ENCODE measurements at regions not wholly inside any gene's neighbourhood (a gene's known extent, or its start where the extent isn't known, plus 50 kb on each side); places are given as distances from the start of the nearest gene placed in this dataset.
"Not testable (repeated sequence)": the region's sequence is repeated elsewhere in the genome, so short reads cannot be mapped to it uniquely, and the experiment has no call there.

DNA sequence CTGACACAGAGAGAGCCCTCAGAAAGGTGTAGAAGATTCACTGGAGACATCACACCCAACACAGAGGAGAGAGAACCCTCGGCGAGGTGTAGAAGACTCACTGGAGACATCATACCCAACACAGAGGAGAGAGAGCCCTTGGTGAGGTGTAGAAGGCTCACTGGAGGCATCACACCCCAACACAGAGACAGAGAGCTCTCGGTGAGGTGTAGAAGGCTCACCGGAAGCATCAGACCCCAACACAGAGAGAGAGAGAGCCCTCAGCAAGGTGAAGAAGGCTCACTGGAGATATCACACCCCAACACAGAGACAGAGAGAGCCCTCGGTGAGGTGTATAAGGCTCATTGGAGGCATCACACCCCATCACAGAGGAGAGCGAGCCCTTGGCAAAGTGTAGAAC lies 826.5 kb downstream of the UQCRFS1 start:
- Histone ChIP-seq H3K27ac (ENCODE audit: low read depth) (no peak overlapping the region), H3K4me1 (ENCODE audit: insufficient read depth) (no peaks in the 10 kb centered on the region), H3K36me3 (ENCODE audit: insufficient read depth) (no peaks in the 10 kb centered on the region), H3K4me3 (ENCODE audit: low read depth, low read length) (no peak overlapping the region)
- no peak for DNase-seq (ENCODE audit: extremely low spot score)
- 82% methylated on average over 6 of the region's 6 CpGs for WGBS

GRCh38 chr19:28386066-28386465 lies 826.9 kb downstream of the UQCRFS1 start:
- DNase-seq (ENCODE audit: extremely low spot score), result no peak
- WGBS, result 14% methylated on average over 3 of the region's 3 CpGs
- H3K36me3 ChIP-seq (ENCODE audit: insufficient read depth), result no peaks in the 10 kb centered on the region
- no peaks in the 10 kb centered on the region for H3K4me1 ChIP-seq (ENCODE audit: insufficient read depth)
- no peak overlapping the region for H3K4me3 ChIP-seq (ENCODE audit: low read depth, low read length)
- no peak overlapping the region for H3K27ac ChIP-seq (ENCODE audit: low read depth)

DNA sequence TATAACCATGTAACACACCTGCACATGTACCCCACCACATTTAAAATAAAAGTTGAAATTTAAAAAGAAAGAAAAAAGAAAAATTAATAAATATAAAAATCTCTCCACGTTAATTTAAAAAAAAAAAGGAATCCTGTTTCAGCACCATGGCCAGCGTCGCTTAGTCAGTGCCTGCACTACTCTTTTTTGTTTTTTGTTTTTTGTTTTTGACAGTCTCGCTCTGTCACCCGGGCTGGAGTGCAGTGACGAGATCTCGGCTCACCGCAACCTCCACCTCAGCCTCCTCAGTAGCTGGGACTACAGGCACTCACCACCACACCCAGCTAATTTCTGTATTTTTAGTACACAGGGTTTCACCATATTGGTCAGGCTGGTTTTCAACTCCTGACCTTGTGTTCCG lies 835.9 kb downstream of the UQCRFS1 start:
- no peak for DNase-seq (ENCODE audit: extremely low spot score)
- no peak overlapping the region for H3K4me3 ChIP-seq (ENCODE audit: low read depth, low read length)
- no peaks in the 10 kb centered on the region for H3K36me3 ChIP-seq (ENCODE audit: insufficient read depth)
- H3K27ac ChIP-seq (ENCODE audit: low read depth), result no peak overlapping the region
- 33% methylated on average over 9 of the region's 9 CpGs for WGBS
- no peaks in the 10 kb centered on the region for H3K4me1 ChIP-seq (ENCODE audit: insufficient read depth)

DNA sequence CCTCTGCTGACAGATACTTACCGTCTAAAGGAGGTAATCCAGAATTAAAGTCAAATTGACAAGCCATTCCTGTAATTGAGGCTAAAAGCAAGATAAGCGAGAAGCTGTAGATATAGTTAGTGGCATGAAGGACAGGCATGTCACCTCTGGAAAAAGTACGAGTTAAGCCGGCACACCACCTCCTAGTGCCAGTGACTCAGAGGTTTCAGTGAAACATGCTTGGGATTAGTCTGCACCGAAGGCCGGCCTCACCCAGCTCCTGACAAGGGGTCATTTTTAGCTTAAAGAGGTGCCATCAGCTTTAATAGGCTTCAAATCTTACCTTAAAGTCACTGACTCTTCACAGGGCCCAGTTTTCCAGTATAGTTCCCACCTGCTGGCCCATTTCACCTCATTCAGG lies 838.0 kb downstream of the UQCRFS1 start:
- no peak for DNase-seq (ENCODE audit: extremely low spot score)
- no peak overlapping the region for H3K27ac ChIP-seq (ENCODE audit: low read depth)
- WGBS, result 45% methylated on average over 6 of the region's 6 CpGs
- no peaks in the 10 kb centered on the region for H3K36me3 ChIP-seq (ENCODE audit: insufficient read depth)
- no peak overlapping the region for H3K4me3 ChIP-seq (ENCODE audit: low read depth, low read length)
- H3K4me1 ChIP-seq (ENCODE audit: insufficient read depth), result no peaks in the 10 kb centered on the region

DNA sequence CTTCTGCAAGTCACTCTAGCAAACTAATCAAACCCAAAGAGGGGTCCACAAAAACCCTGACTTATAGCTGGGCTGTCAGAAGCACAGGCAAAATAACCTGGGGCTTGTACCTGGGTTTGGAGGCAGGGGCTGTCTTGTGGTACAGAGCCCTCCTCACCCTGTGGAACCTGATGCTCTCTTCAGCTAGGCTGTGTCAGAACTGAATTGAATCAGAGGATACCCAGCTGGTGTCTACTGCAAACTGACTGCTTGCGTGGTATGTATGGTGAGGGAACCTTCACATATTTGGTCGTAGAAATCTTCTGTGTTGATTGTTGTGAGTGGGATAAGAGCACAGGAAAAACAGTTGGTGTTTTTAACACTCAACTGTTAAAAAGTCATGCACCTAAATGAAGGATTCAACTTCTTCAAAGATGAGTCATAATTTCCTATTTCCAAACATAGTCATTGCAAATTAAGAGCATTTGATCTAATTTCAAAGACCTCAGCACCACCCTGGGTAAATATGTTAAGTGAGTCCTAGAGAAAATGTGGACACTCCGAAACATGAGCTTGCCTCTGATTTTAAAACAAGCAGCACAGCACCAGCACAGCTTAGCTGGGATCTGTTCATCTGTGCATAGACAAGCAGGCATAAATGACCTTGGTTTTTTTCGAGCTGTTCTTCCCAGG lies 840.2 kb downstream of the UQCRFS1 start:
- DNase-seq (ENCODE audit: extremely low spot score), result no peak
- 59% methylated on average over 4 of the region's 4 CpGs for WGBS

DNA sequence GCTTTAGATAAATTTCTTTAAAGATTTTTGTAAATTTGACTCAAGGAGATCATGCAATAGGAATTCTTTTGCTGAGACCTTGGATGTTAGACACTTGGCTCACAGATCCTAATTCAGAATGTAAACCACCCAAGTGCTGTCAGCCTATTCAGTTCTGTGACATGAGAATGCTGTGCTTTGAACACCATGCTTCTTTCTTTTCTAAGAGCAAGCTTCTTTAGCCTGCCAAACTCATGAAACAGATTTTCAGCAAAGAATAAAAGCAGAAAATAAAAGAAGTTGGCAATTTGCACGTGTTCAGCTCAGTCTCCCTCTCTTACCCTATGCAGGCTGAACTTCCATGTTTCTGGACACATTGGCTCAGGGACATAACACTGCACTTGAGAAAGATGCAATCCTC lies 845.8 kb downstream of the UQCRFS1 start:
- no peak for DNase-seq (ENCODE audit: extremely low spot score)
- H3K36me3 ChIP-seq (ENCODE audit: insufficient read depth), result no peaks in the 10 kb centered on the region
- no peak overlapping the region for H3K4me3 ChIP-seq (ENCODE audit: low read depth, low read length)
- H3K27ac ChIP-seq (ENCODE audit: low read depth), result no peak overlapping the region
- no peaks in the 10 kb centered on the region for H3K4me1 ChIP-seq (ENCODE audit: insufficient read depth)
- WGBS, result 61% methylated on average over 1 of the region's 1 CpG

More for the DNA sequence above, 840.2 kb downstream of the UQCRFS1 start:
- H3K36me3 ChIP-seq (ENCODE audit: insufficient read depth), result no peaks in the 10 kb centered on the region
- no peak overlapping the region for H3K4me3 ChIP-seq (ENCODE audit: low read depth, low read length)
- H3K27ac ChIP-seq (ENCODE audit: low read depth), result no peak overlapping the region
- H3K4me1 ChIP-seq (ENCODE audit: insufficient read depth), result no peaks in the 10 kb centered on the region

DNA sequence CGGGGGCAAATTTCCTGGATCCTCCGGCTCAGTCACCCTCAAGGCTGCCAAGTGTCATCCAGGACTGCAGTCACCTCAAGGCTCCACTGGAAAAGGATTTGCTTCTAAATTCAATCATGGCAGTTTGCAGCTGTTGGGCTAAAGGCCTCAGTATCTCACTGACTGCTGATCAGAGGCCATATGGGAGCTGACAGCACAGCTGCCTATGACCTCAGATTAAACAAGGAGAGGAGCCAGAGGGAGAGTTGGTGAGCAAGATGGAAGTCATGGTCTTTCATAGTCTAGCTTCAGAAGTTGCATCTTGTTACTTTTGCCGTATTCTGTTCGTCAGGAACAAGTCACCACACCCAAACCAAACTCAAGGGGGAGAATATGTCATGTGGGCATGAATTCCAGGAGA lies 849.7 kb downstream of the UQCRFS1 start:
- WGBS, result 74% methylated on average over 4 of the region's 4 CpGs
- Histone ChIP-seq H3K4me3 (ENCODE audit: low read depth, low read length) (no peak overlapping the region), H3K36me3 (ENCODE audit: insufficient read depth) (no peaks in the 10 kb centered on the region), H3K4me1 (ENCODE audit: insufficient read depth) (no peaks in the 10 kb centered on the region), H3K27ac (ENCODE audit: low read depth) (no peak overlapping the region)
- DNase-seq (ENCODE audit: extremely low spot score), result no peak

- Histone ChIP-seq H3K4me1 (ENCODE audit: insufficient read depth) (no peaks in the 10 kb centered on the region), H3K27ac (ENCODE audit: low read depth) (no peak overlapping the region), H3K4me3 (ENCODE audit: low read depth, low read length) (no peak overlapping the region), H3K36me3 (ENCODE audit: insufficient read depth) (no peaks in the 10 kb centered on the region)
- DNase-seq (ENCODE audit: extremely low spot score), result no peak
- whole genome bisulfite sequencing, result 37% methylated on average over 2 of the region's 2 CpGs
Measured at GRCh38 chr19:28359431-28360414, 853.2 kb downstream of the UQCRFS1 start.

GRCh38 chr19:28358633-28359032 lies 854.3 kb downstream of the UQCRFS1 start:
- Histone ChIP-seq H3K27ac (ENCODE audit: low read depth) (no peak overlapping the region), H3K4me3 (ENCODE audit: low read depth, low read length) (no peak overlapping the region), H3K4me1 (ENCODE audit: insufficient read depth) (no peaks in the 10 kb centered on the region), H3K36me3 (ENCODE audit: insufficient read depth) (no peaks in the 10 kb centered on the region)
- WGBS, result 52% methylated on average over 2 of the region's 2 CpGs
- DNase-seq (ENCODE audit: extremely low spot score), result no peak

DNA sequence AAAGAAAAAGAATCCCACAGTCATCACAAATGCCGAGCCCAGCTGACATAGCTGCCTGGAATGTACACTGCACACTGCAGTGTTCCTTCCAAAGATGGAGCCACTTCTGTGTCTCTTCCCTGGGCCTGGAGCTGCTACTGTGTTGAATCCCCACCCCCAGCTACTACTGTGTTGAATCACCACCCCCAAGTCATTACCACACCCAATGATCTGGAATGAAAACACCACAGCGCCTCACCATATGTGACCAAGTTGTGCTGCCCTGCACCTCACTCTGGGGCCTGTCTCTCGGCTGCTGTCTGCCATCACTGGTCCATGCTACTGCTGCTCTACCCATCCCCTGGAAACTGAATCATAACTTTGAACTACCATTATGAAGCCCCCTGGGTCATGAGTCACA lies 861.2 kb downstream of the UQCRFS1 start:
- Histone ChIP-seq H3K4me1 (ENCODE audit: insufficient read depth) (no peaks in the 10 kb centered on the region), H3K27ac (ENCODE audit: low read depth) (no peak overlapping the region), H3K36me3 (ENCODE audit: insufficient read depth) (no peaks in the 10 kb centered on the region), H3K4me3 (ENCODE audit: low read depth, low read length) (no peak overlapping the region)
- WGBS, result 94% methylated on average over 3 of the region's 3 CpGs
- DNase-seq (ENCODE audit: extremely low spot score), result no peak

GRCh38 chr19:28351321-28351720 lies 861.6 kb downstream of the UQCRFS1 start:
- not testable (repeated sequence) for H3K4me1 ChIP-seq (ENCODE audit: insufficient read depth); H3K4me3 ChIP-seq (ENCODE audit: low read depth, low read length); DNase-seq (ENCODE audit: extremely low spot score); H3K27ac ChIP-seq (ENCODE audit: low read depth); H3K36me3 ChIP-seq (ENCODE audit: insufficient read depth)
- 83% methylated on average over 6 of the region's 6 CpGs for WGBS

- H3K36me3 ChIP-seq (ENCODE audit: insufficient read depth), result no peaks in the 10 kb centered on the region
- no peaks in the 10 kb centered on the region for H3K4me1 ChIP-seq (ENCODE audit: insufficient read depth)
- no peak overlapping the region for H3K4me3 ChIP-seq (ENCODE audit: low read depth, low read length)
- H3K27ac ChIP-seq (ENCODE audit: low read depth), result no peak overlapping the region
- no peak for DNase-seq (ENCODE audit: extremely low spot score)
- WGBS, result 78% methylated on average over 5 of the region's 5 CpGs
Measured at GRCh38 chr19:28350673-28351072, 862.3 kb downstream of the UQCRFS1 start.

DNA sequence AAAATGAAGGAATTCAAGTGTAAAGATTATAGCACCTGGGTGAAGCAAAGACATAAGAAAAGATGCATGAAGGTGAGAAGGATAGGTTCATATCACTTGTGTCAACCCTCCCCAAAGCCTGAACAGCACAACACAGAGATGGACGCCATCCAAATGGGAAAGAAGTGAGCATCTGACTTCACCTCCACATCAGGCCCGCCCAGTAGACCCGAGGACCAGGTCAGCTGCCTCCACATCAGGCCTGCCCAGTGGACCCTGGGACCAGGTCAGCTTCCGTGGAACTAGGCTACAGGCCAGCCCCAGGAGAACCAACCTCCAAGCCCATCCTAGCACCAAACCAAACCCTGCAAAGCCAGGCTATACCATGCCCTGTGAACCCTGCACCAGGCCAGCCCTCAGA lies 862.9 kb downstream of the UQCRFS1 start:
- no peak for DNase-seq (ENCODE audit: extremely low spot score)
- Histone ChIP-seq H3K4me1 (ENCODE audit: insufficient read depth) (no peaks in the 10 kb centered on the region), H3K36me3 (ENCODE audit: insufficient read depth) (no peaks in the 10 kb centered on the region), H3K27ac (ENCODE audit: low read depth) (no peak overlapping the region), H3K4me3 (ENCODE audit: low read depth, low read length) (no peak overlapping the region)
- 86% methylated on average over 4 of the region's 4 CpGs for WGBS

GRCh38 chr19:28349604-28350003 lies 863.3 kb downstream of the UQCRFS1 start:
- no peak overlapping the region for H3K27ac ChIP-seq (ENCODE audit: low read depth)
- H3K4me3 ChIP-seq (ENCODE audit: low read depth, low read length), result no peak overlapping the region
- DNase-seq (ENCODE audit: extremely low spot score), result no peak
- WGBS, result 76% methylated on average over 2 of the region's 2 CpGs
- H3K36me3 ChIP-seq (ENCODE audit: insufficient read depth), result no peaks in the 10 kb centered on the region
- no peaks in the 10 kb centered on the region for H3K4me1 ChIP-seq (ENCODE audit: insufficient read depth)
